ENCODE measurements at regions not wholly inside any gene's neighbourhood (a gene's known extent, or its start where the extent isn't known, plus 50 kb on each side); places are given as distances from the start of the nearest gene placed in this dataset.
A peak's percentile ranks its signal among the peaks of the same experiment; 100 is the strongest.

GRCh38 chr3:116806351-116806750 is 96.8 kb downstream of the TUSC7 start:
- H3K9me3 ChIP-seq = no peaks in the 10 kb centered on the region
- no peaks in the 10 kb centered on the region for H3K27me3 ChIP-seq (ENCODE audit: low read depth)
- intact Hi-C loops (cut with DNase I) = no loop called here
- TF ChIP-seq CTCF (IDR thresholded peaks at IDR 0.05) = no peak
- H3K36me3 ChIP-seq = no peaks in the 10 kb centered on the region
- ATAC-seq (no peak), DNase-seq (no peak)
- no peak overlapping the region for H3K4me3 ChIP-seq
- no peak overlapping the region for H3K27ac ChIP-seq
- H3K4me1 ChIP-seq = no peaks in the 10 kb centered on the region

GRCh38 chr3:116808725-116809124 is 99.1 kb downstream of the TUSC7 start:
- H3K9me3 ChIP-seq = no peaks in the 10 kb centered on the region
- H3K4me3 ChIP-seq = no peak overlapping the region
- H3K36me3 ChIP-seq = no peaks in the 10 kb centered on the region
- H3K27me3 ChIP-seq (ENCODE audit: low read depth) = no peaks in the 10 kb centered on the region
- ATAC-seq (no peak), DNase-seq (no peak)
- intact Hi-C loops (cut with DNase I) = no loop called here
- no peak for TF ChIP-seq CTCF (IDR thresholded peaks at IDR 0.05)
- H3K27ac ChIP-seq = no peak overlapping the region
- no peaks in the 10 kb centered on the region for H3K4me1 ChIP-seq

GRCh38 chr3:116809208-116809607 is 99.6 kb downstream of the TUSC7 start:
- no peak for TF ChIP-seq CTCF (IDR thresholded peaks at IDR 0.05)
- no peaks in the 10 kb centered on the region for H3K27me3 ChIP-seq (ENCODE audit: low read depth)
- DNase-seq = no peak
- no peaks in the 10 kb centered on the region for H3K36me3 ChIP-seq
- intact Hi-C loops (cut with DNase I) = no loop called here
- peak; percentile 50 to 76 for ATAC-seq
- H3K4me1 ChIP-seq = no peaks in the 10 kb centered on the region
- no peak overlapping the region for H3K4me3 ChIP-seq
- no peaks in the 10 kb centered on the region for H3K9me3 ChIP-seq
- H3K27ac ChIP-seq = no peak overlapping the region

GRCh38 chr3:116811754-116812153 is 102.2 kb downstream of the TUSC7 start:
- Histone ChIP-seq H3K9me3 (no peaks in the 10 kb centered on the region), H3K27me3 (ENCODE audit: low read depth) (no peaks in the 10 kb centered on the region), H3K36me3 (no peaks in the 10 kb centered on the region), H3K4me1 (no peaks in the 10 kb centered on the region), H3K4me3 (no peak overlapping the region), H3K27ac (no peak overlapping the region)
- intact Hi-C loops (cut with DNase I) = no loop called here
- DNase-seq (no peak), ATAC-seq (no peak)
- TF ChIP-seq CTCF (IDR thresholded peaks at IDR 0.05) = no peak

GRCh38 chr3:116812949-116813348 is 103.4 kb downstream of the TUSC7 start:
- DNase-seq = no peak
- Histone ChIP-seq H3K36me3 (no peaks in the 10 kb centered on the region), H3K27me3 (ENCODE audit: low read depth) (no peaks in the 10 kb centered on the region), H3K4me3 (no peak overlapping the region), H3K27ac (no peak overlapping the region), H3K9me3 (no peaks in the 10 kb centered on the region), H3K4me1 (no peaks in the 10 kb centered on the region)
- intact Hi-C loops (cut with DNase I) = no loop called here
- no peak for ATAC-seq
- no peak for TF ChIP-seq CTCF (IDR thresholded peaks at IDR 0.05)

GRCh38 chr3:116815321-116815720 is 105.7 kb downstream of the TUSC7 start:
- intact Hi-C loops (cut with DNase I) = no loop called here
- no peaks in the 10 kb centered on the region for H3K9me3 ChIP-seq

More at GRCh38 chr3:116815321-116815720, 105.7 kb downstream of the TUSC7 start:
- TF ChIP-seq CTCF (IDR thresholded peaks at IDR 0.05) = no peak
- Histone ChIP-seq H3K27me3 (ENCODE audit: low read depth) (no peaks in the 10 kb centered on the region), H3K4me3 (no peak overlapping the region), H3K36me3 (no peaks in the 10 kb centered on the region), H3K4me1 (no peaks in the 10 kb centered on the region), H3K27ac (no peak overlapping the region)
- DNase-seq (no peak), ATAC-seq (no peak)

Data from lower lobe of right lung (tissue), 2 donors.